SH-SY5Y (cell line): ENCODE measurements at regions not wholly inside any gene's neighbourhood (a gene's known extent, or its start where the extent isn't known, plus 50 kb on each side); places are given as distances from the start of the nearest gene placed in this dataset.

Experiments
- GATA2 ChIP-seq: IDR thresholded peaks from 2 replicates; pipeline ENCODE4 v1.6.1; 2011; ENCODE audit warnings: mild to moderate bottlenecking, low read depth, low read length
- GATA3 ChIP-seq: IDR thresholded peaks from 2 replicates; pipeline ENCODE4 v1.6.1; 2011; ENCODE audit warnings: low read depth, mild to moderate bottlenecking, low read length, moderate library complexity

GRCh38 chr7:24406789-24407299 is 122.9 kb downstream of the NPY start:
- no peak for TF ChIP-seq GATA3
- TF ChIP-seq GATA2: no peak
